HCT116 (cell line): ENCODE measurements at regions not wholly inside any gene's neighbourhood (a gene's known extent, or its start where the extent isn't known, plus 50 kb on each side); places are given as distances from the start of the nearest gene placed in this dataset.

Experiments
- ATAC-seq: fragments of 200-7000 bp; cut with Tn5 transposase; 2 replicates; pipeline ENCODE4 v1.9.1; 2020; ENCODE audit warnings: mild to moderate bottlenecking, moderate library complexity
- BruUV-seq: library from RNA; stranded (reverse); fragments of 400-500 nt; replicated peaks from 2 replicates; lab custom pipeline; 2021; lab: Mats Ljungman, UMichigan
- CTCF ChIA-PET: fragments of 300-600 bp; sonication (Branson Sonifier 250); formaldehyde crosslinking; loops from one replicate; lab custom pipeline; 2021; ENCODE audit warnings: antibody characterized with exemption; lab: Charles Lee
- POLR2A ChIA-PET: fragments of 300-600, 350-600 bp; sonication (Branson Sonifier 250); formaldehyde crosslinking; loops from one replicate; lab custom pipeline; 2021; ENCODE audit warnings: antibody characterized with exemption; lab: Charles Lee
- RAD21 ChIA-PET, 2 experiments: fragments of 300-600 bp; sonication (Branson Sonifier 250); formaldehyde crosslinking; loops; one replicate each; lab custom pipeline; 2023; ENCODE audit warnings: low total read pairs in 2 of 2; ENCODE audit not compliant: uncharacterized antibody in 2 of 2, unreplicated experiment in 2 of 2, low non-redundant PET in 1 of 2; lab: Charles Lee
- DNase-seq: peaks from one replicate; pipeline ENCODE4 v3.0.0-alpha.2; 2010; ENCODE audit warnings: low read depth, low spot score
- H2AFZ ChIP-seq: fragments of 200-600 bp; shearing (Covaris generic), sonication (generic); 2 replicates; pipeline ENCODE4 v1.6.1; 2017; ENCODE audit warnings: low read depth, mixed run types, mixed read lengths, antibody characterized with exemption, low read length; ENCODE audit not compliant: poor library complexity, severe bottlenecking
- H3K27ac ChIP-seq: 2 replicates; pipeline ENCODE4 v1.5.1; 2012; ENCODE audit warnings: low read depth, low read length
- H3K27me3 ChIP-seq: fragments of 200-600 bp; sonication (generic); 2 replicates; pipeline ENCODE4 v1.6.1; 2016; ENCODE audit warnings: mixed run types, low read length, mixed read lengths; ENCODE audit not compliant: insufficient read depth
- H3K36me3 ChIP-seq, 2 experiments: fragments of 200-500 bp in 1 of 2; fragments of 200-600 bp in 1 of 2; sonication (Bioruptor generic) in 1 of 2; sonication (generic) in 1 of 2; 2 replicates each; pipeline versions ENCODE4 v1.5.1 to v1.6.1; 2014 to 2016; ENCODE audit warnings: low read length in 2 of 2, inconsistent platforms in 1 of 2, mixed read lengths in 1 of 2, mixed run types in 1 of 2; ENCODE audit not compliant: insufficient read depth in 2 of 2, control insufficient read depth in 1 of 2
- H3K4me1 ChIP-seq, 2 experiments: fragments of 200-600 bp in 1 of 2; sonication (generic) in 1 of 2; 2 replicates each; pipeline versions ENCODE4 v1.5.1 to v1.6.1; 2012 to 2017; ENCODE audit warnings: low read length in 2 of 2, inconsistent platforms in 1 of 2, mild to moderate bottlenecking in 1 of 2, mixed read lengths in 1 of 2, mixed run types in 1 of 2, moderate library complexity in 1 of 2; ENCODE audit not compliant: insufficient read depth in 2 of 2, control insufficient read depth in 1 of 2
- H3K4me2 ChIP-seq: fragments of 200-600 bp; sonication (generic); 2 replicates; pipeline ENCODE4 v1.6.1; 2017; ENCODE audit warnings: mixed run types, low read length, mixed read lengths
- H3K4me3 ChIP-seq, 2 experiments: fragments of 200-600 bp in 1 of 2; sonication (generic) in 1 of 2; replicated peaks in 1 of 2; 2 replicates each; pipeline ENCODE4 v1.5.1; 2011 to 2016; ENCODE audit warnings: low read length in 2 of 2, control low read depth in 1 of 2, low read depth in 1 of 2, mild to moderate bottlenecking in 1 of 2, mixed read lengths in 1 of 2, mixed run types in 1 of 2
- H3K79me2 ChIP-seq: fragments of 200-600 bp; sonication (generic); 2 replicates; pipeline ENCODE4 v1.6.1; 2017; ENCODE audit warnings: mild to moderate bottlenecking, mixed run types, low read length, moderate library complexity, mixed read lengths; ENCODE audit not compliant: insufficient read depth
- H3K9ac ChIP-seq: fragments of 200-600 bp; sonication (generic); 2 replicates; pipeline ENCODE4 v1.6.1; 2016; ENCODE audit warnings: low read length, mixed read lengths
- H3K9me2 ChIP-seq: fragments of 200-600 bp; sonication (generic), shearing (Covaris generic); 2 replicates; pipeline ENCODE4 v1.6.1; 2017; ENCODE audit warnings: mixed run types, mild to moderate bottlenecking, moderate library complexity; ENCODE audit not compliant: insufficient read depth
- H3K9me3 ChIP-seq, 2 experiments: fragments of 200-500 bp in 1 of 2; fragments of 200-600 bp in 1 of 2; sonication (Bioruptor generic) in 1 of 2; sonication (generic) in 1 of 2; 2 replicates each; pipeline ENCODE4 v1.6.1; 2014 to 2017; ENCODE audit warnings: low read length in 2 of 2, mixed read lengths in 2 of 2, inconsistent platforms in 1 of 2, low read depth in 1 of 2, mild to moderate bottlenecking in 1 of 2, mixed run types in 1 of 2, moderate library complexity in 1 of 2; ENCODE audit not compliant: control insufficient read depth in 1 of 2, insufficient read depth in 1 of 2
- H4K20me1 ChIP-seq: fragments of 200-600 bp; sonication (generic), shearing (Covaris generic); 2 replicates; pipeline ENCODE4 v1.6.1; 2017; ENCODE audit warnings: mixed run types, mild to moderate bottlenecking, moderate library complexity; ENCODE audit not compliant: insufficient read depth
- ATF3 ChIP-seq: IDR thresholded peaks from 2 replicates; pipeline ENCODE4 v1.6.1; 2012
- CEBPB ChIP-seq: IDR thresholded peaks from 2 replicates; pipeline ENCODE4 v1.6.1; 2012; ENCODE audit warnings: low read depth
- EGR1 ChIP-seq: IDR thresholded peaks from 2 replicates; pipeline ENCODE4 v1.6.1; 2012; ENCODE audit warnings: low read depth
- ELF1 ChIP-seq: IDR thresholded peaks from 2 replicates; pipeline ENCODE4 v1.6.1; 2012; ENCODE audit warnings: low read depth, borderline replicate concordance
- EZH2 ChIP-seq: fragments of 200-600 bp; sonication (generic); IDR thresholded peaks from 2 replicates; pipeline ENCODE4 v1.6.1; 2017; ENCODE audit warnings: antibody characterized with exemption, mixed run types
- EZH2phosphoT487 ChIP-seq: fragments of 200-600 bp; IDR thresholded peaks from 2 replicates; pipeline ENCODE4 v1.6.1; 2018; ENCODE audit warnings: antibody characterized with exemption, borderline replicate concordance
- FOSL1 ChIP-seq: IDR thresholded peaks from 2 replicates; pipeline ENCODE4 v1.6.1; 2012; ENCODE audit warnings: low read depth
- JUND ChIP-seq: IDR thresholded peaks from 2 replicates; pipeline ENCODE4 v1.6.1; 2012
- MAX ChIP-seq: IDR thresholded peaks from 2 replicates; pipeline ENCODE4 v1.6.1; 2012
- POLR2A ChIP-seq: IDR thresholded peaks from 2 replicates; pipeline ENCODE4 v1.7.0; 2011; ENCODE audit warnings: borderline replicate concordance; ENCODE audit not compliant: insufficient read depth, insufficient read length; ENCODE audit errors: extremely low read depth
- POLR2AphosphoS5 ChIP-seq: IDR thresholded peaks from 2 replicates; pipeline ENCODE4 v1.6.1; 2011; ENCODE audit warnings: mild to moderate bottlenecking, low read depth, low read length, moderate library complexity
- REST ChIP-seq: IDR thresholded peaks from 2 replicates; pipeline ENCODE4 v1.6.1; 2012; ENCODE audit warnings: low read depth
- SIN3A ChIP-seq: IDR thresholded peaks from 2 replicates; pipeline ENCODE4 v1.6.1; 2012; ENCODE audit warnings: low read depth
- SP1 ChIP-seq: IDR thresholded peaks from 2 replicates; pipeline ENCODE4 v1.6.1; 2012; ENCODE audit warnings: low read depth
- SRF ChIP-seq: IDR thresholded peaks from 2 replicates; pipeline ENCODE4 v1.6.1; 2012; ENCODE audit warnings: low read depth
- TCF7L2 ChIP-seq: IDR thresholded peaks from 2 replicates; pipeline ENCODE4 v1.7.0; 2011; ENCODE audit warnings: borderline replicate concordance, inconsistent platforms; ENCODE audit not compliant: insufficient read depth, insufficient read length; ENCODE audit errors: extremely low read depth
- YY1 ChIP-seq: IDR thresholded peaks from 2 replicates; pipeline ENCODE4 v1.6.1; 2011; ENCODE audit warnings: low read length, low read depth, moderate library complexity, mild to moderate bottlenecking; ENCODE audit not compliant: insufficient replicate concordance; ENCODE audit errors: extremely low read depth
- ZBTB33 ChIP-seq: IDR thresholded peaks from 2 replicates; pipeline ENCODE4 v1.6.1; 2011; ENCODE audit warnings: mild to moderate bottlenecking, low read length, moderate library complexity; ENCODE audit not compliant: insufficient replicate concordance; ENCODE audit errors: extremely low read depth
- intact Hi-C: fragments of 100-400 bp; cut with micrococcal nuclease; formaldehyde crosslinking; loops from 2 replicates; pipeline ENCODE4 v1.10.0; 2022

- no peaks in the 10 kb centered on the region for H3K36me3 ChIP-seq
- H3K9me2 ChIP-seq: no peaks in the 10 kb centered on the region
- ChIA-PET POLR2A (no interaction called here), CTCF (no interaction called here), RAD21 (no interaction called here)
- TF ChIP-seq EGR1 (no peak), ZBTB33 (no peak), CEBPB (no peak), FOSL1 (no peak), SIN3A (no peak), ELF1 (no peak), POLR2A (no peak), YY1 (no peak), SP1 (no peak), MAX (no peak), EZH2phosphoT487 (no peak), TCF7L2 (no peak), SRF (no peak), EZH2 (no peak), POLR2AphosphoS5 (no peak), JUND (no peak), ATF3 (no peak), REST (no peak)
- H3K4me1 ChIP-seq: 0 out of 4 replicates have a peak, but pooled peaks cover 0 to 2% of the 10 kb centered on the region in 2 experiments
- DNase-seq (no peak), ATAC-seq (no peak)
- no peak overlapping the region for H3K27ac ChIP-seq
- no peaks in the 10 kb centered on the region for H3K27me3 ChIP-seq
- H3K4me3 ChIP-seq: no peak overlapping the region
- no peaks in the 10 kb centered on the region for H3K79me2 ChIP-seq
- H4K20me1 ChIP-seq: no peaks in the 10 kb centered on the region
- intact Hi-C loops: no loop called here
- H3K4me2 ChIP-seq: no peak overlapping the region
- H3K9ac ChIP-seq: no peak overlapping the region
- no TSS peak for BruUV-seq
- H2AFZ ChIP-seq: peak overlapping the region; percentile 19
- no peaks in the 10 kb centered on the region for H3K9me3 ChIP-seq
These were observed 80.8 kb downstream of the DNAJB9 start for GRCh38 chr7:108650467-108650866.
